HEK293 (cell line): ENCODE measurements at regions not wholly inside any gene's neighbourhood (a gene's known extent, or its start where the extent isn't known, plus 50 kb on each side); places are given as distances from the start of the nearest gene placed in this dataset.

Experiments used
- KLF9 ChIP-seq: fragments of 450-650 bp; formaldehyde crosslinking; IDR thresholded peaks from 2 replicates; pipeline ENCODE4 v1.5.1; 2016; ENCODE audit warnings: missing biosample characterization, missing genetic modification characterization, low read depth
- ZBTB20 ChIP-seq: fragments of 450-650 bp; formaldehyde crosslinking; IDR thresholded peaks from 2 replicates; pipeline ENCODE4 v1.5.1; 2016; ENCODE audit warnings: missing biosample characterization, missing genetic modification characterization
- ZNF335 ChIP-seq: fragments of 450-650 bp; formaldehyde crosslinking; conservative IDR thresholded peaks from 2 replicates; pipeline ENCODE4 v1.5.1; 2016; ENCODE audit warnings: missing biosample characterization, missing genetic modification characterization
- ZNF404 ChIP-seq: fragments of 450-650 bp; formaldehyde crosslinking; IDR thresholded peaks from 2 replicates; pipeline ENCODE4 v1.5.1; 2017; ENCODE audit warnings: missing biosample characterization, missing genetic modification characterization
- ZNF785 ChIP-seq: fragments of 450-650 bp; formaldehyde crosslinking; IDR thresholded peaks from 2 replicates; pipeline ENCODE4 v1.5.1; 2016; ENCODE audit warnings: missing biosample characterization, missing genetic modification characterization
- ZNF837 ChIP-seq: fragments of 450-650 bp; formaldehyde crosslinking; IDR thresholded peaks from 2 replicates; pipeline ENCODE4 v1.5.1; 2016; ENCODE audit warnings: missing biosample characterization, missing genetic modification characterization
- TF ChIP-seq, protein P1 (sequence below): fragments of 450-650 bp; formaldehyde crosslinking; IDR thresholded peaks from 2 replicates; pipeline ENCODE4 v1.5.1; 2016; ENCODE audit warnings: missing biosample characterization, missing genetic modification characterization

- no peak for TF ChIP-seq ZNF785
- TF ChIP-seq KLF9 = no peak
- no peak for TF ChIP-seq ZNF335 (tag by site-specific recombination)
- TF ChIP-seq ZNF837 (tag by site-specific recombination) = no peak
- TF ChIP-seq ZNF404 (tag by site-specific recombination) = no peak
- TF ChIP-seq, protein P1, sequence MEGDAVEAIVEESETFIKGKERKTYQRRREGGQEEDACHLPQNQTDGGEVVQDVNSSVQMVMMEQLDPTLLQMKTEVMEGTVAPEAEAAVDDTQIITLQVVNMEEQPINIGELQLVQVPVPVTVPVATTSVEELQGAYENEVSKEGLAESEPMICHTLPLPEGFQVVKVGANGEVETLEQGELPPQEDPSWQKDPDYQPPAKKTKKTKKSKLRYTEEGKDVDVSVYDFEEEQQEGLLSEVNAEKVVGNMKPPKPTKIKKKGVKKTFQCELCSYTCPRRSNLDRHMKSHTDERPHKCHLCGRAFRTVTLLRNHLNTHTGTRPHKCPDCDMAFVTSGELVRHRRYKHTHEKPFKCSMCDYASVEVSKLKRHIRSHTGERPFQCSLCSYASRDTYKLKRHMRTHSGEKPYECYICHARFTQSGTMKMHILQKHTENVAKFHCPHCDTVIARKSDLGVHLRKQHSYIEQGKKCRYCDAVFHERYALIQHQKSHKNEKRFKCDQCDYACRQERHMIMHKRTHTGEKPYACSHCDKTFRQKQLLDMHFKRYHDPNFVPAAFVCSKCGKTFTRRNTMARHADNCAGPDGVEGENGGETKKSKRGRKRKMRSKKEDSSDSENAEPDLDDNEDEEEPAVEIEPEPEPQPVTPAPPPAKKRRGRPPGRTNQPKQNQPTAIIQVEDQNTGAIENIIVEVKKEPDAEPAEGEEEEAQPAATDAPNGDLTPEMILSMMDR (tag by site-specific recombination) = no peak
- no peak for TF ChIP-seq ZBTB20 (tag by site-specific recombination)
These were observed 78.2 kb downstream of the MSL3 start for GRCh38 chrX:11836284-11836683.
